ENCODE measurements at regions not wholly inside any gene's neighbourhood (a gene's known extent, or its start where the extent isn't known, plus 50 kb on each side); places are given as distances from the start of the nearest gene placed in this dataset.

DNA sequence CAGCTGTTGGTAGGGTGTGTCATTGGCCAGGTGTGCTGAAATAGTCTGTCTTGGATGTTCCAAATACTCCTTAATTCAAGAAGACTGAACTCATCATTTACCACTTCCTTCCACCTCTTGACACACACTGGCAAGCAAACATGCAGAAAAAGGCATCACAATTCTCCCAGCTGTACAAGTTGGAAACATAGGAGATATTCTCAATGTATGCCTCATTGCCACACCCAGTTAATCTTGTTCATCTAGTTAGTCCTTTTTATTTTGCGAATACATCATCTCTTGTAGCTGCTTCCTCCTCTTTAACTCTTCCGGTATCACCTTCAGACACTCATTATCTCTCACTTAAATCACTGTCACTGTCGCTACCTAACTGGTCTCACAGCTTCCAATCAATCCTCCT, 75.1 kb upstream of the GOT2 start:
- H3K27ac ChIP-seq (ENCODE audit: extremely low read length, insufficient read depth, low read length) = no peak overlapping the region
- intact Hi-C loops (cut with micrococcal nuclease; ENCODE audit: unreplicated experiment) = no loop called here

GRCh38 chr16:58807276-58807675, 73.2 kb upstream of the GOT2 start:
- FAIRE-seq (no peak), DNase-seq (ENCODE audit: low spot score) (no peak), ATAC-seq (no peak)
- intact Hi-C loops (cut with micrococcal nuclease; ENCODE audit: unreplicated experiment) (no loop called here), in situ Hi-C loops (cut with HindIII; ENCODE audit: extremely low pct_ligation_motif_present, low pct_unique_long_range_greater_than_20kb) (no loop called here)
- Histone ChIP-seq H3K27me3 (ENCODE audit: control insufficient read depth in 1 of 2, insufficient read depth in 2 of 2, low read length in 2 of 2) (no peaks in the 10 kb centered on the region; a peak in 3 of 5 replicates), H3K4me1 (ENCODE audit: insufficient read depth, low read length) (no peaks in the 10 kb centered on the region), H3K4me3 (replicated peaks in 1 of 3; ENCODE audit: insufficient read depth in 1 of 3, low read depth in 2 of 3, low read length in 3 of 3) (no peak overlapping the region), H4K20me1 (ENCODE audit: insufficient read depth, low read length) (no peaks in the 10 kb centered on the region), H3K27ac (ENCODE audit: extremely low read length, insufficient read depth, low read length) (no peak overlapping the region), H3K79me2 (ENCODE audit: insufficient read depth, low read length) (no peaks in the 10 kb centered on the region), H3K4me2 (ENCODE audit: low read depth, low read length) (no peak overlapping the region), H3K36me3 (replicated peaks in 1 of 2; ENCODE audit: control insufficient read depth in 1 of 2, insufficient read depth in 2 of 2, low read length in 2 of 2) (no peaks in the 10 kb centered on the region), H3K9ac (ENCODE audit: insufficient read depth, low read depth, low read length) (no peak overlapping the region), H2AFZ (ENCODE audit: low read length) (no peak overlapping the region), H3K9me3 (ENCODE audit: low read length) (no peaks in the 10 kb centered on the region)
- ChIA-PET POLR2A (no interaction called here), CTCF (ENCODE audit: low intra/inter-chr PET ratio, low total read pairs) (no interaction called here)
- BruUV-seq (replicated peaks) = no TSS peak
- TF ChIP-seq NFE2 (CRISPR knock-in tag; IDR thresholded peaks at IDR 0.05) (no peak), NCOA5 (CRISPR knock-in tag; IDR thresholded peaks at IDR 0.05) (no peak), MIER3 (CRISPR knock-in tag; IDR thresholded peaks at IDR 0.05; ENCODE audit: borderline replicate concordance) (no peak), HIC2 (CRISPR knock-in tag; IDR thresholded peaks at IDR 0.05; ENCODE audit: low read depth) (no peak), SRSF1 (optimal IDR thresholded peaks at IDR 0.05; ENCODE audit: low read depth, low read length) (no peak), NR0B2 (CRISPR knock-in tag; IDR thresholded peaks at IDR 0.05) (no peak), ETS1 (CRISPR knock-in tag; IDR thresholded peaks at IDR 0.05) (no peak), ZNF567 (CRISPR knock-in tag; IDR thresholded peaks at IDR 0.05; ENCODE audit: borderline replicate concordance) (no peak)
- TF ChIP-seq, protein P1, sequence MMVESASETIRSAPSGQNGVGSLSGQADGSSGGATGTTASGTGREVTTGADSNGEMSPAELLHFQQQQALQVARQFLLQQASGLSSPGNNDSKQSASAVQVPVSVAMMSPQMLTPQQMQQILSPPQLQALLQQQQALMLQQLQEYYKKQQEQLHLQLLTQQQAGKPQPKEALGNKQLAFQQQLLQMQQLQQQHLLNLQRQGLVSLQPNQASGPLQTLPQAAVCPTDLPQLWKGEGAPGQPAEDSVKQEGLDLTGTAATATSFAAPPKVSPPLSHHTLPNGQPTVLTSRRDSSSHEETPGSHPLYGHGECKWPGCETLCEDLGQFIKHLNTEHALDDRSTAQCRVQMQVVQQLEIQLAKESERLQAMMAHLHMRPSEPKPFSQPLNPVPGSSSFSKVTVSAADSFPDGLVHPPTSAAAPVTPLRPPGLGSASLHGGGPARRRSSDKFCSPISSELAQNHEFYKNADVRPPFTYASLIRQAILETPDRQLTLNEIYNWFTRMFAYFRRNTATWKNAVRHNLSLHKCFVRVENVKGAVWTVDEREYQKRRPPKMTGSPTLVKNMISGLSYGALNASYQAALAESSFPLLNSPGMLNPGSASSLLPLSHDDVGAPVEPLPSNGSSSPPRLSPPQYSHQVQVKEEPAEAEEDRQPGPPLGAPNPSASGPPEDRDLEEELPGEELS (CRISPR knock-in tag; IDR thresholded peaks at IDR 0.05) = no peak

More for the DNA sequence above, 75.1 kb upstream of the GOT2 start:
- BruUV-seq (replicated peaks) = no TSS peak
- FAIRE-seq (no peak), DNase-seq (ENCODE audit: low spot score) (no peak), ATAC-seq (no peak)
- no peaks in the 10 kb centered on the region; a peak in 2 of 5 replicates for H3K27me3 ChIP-seq (ENCODE audit: control insufficient read depth in 1 of 2, insufficient read depth in 2 of 2, low read length in 2 of 2)
- ChIA-PET POLR2A (no interaction called here), CTCF (ENCODE audit: low intra/inter-chr PET ratio, low total read pairs) (no interaction called here)
- no peaks in the 10 kb centered on the region for H3K9me3 ChIP-seq (ENCODE audit: low read length)
- in situ Hi-C loops (cut with HindIII; ENCODE audit: extremely low pct_ligation_motif_present, low pct_unique_long_range_greater_than_20kb) = no loop called here
- no peaks in the 10 kb centered on the region for H3K79me2 ChIP-seq (ENCODE audit: insufficient read depth, low read length)
- no peak overlapping the region for H3K4me2 ChIP-seq (ENCODE audit: low read depth, low read length)
- H3K36me3 ChIP-seq (replicated peaks in 1 of 2; ENCODE audit: control insufficient read depth in 1 of 2, insufficient read depth in 2 of 2, low read length in 2 of 2) = no peaks in the 10 kb centered on the region
- no peak overlapping the region for H3K9ac ChIP-seq (ENCODE audit: insufficient read depth, low read depth, low read length)
- H4K20me1 ChIP-seq (ENCODE audit: insufficient read depth, low read length) = no peaks in the 10 kb centered on the region
- H3K4me3 ChIP-seq (replicated peaks in 1 of 3; ENCODE audit: insufficient read depth in 1 of 3, low read depth in 2 of 3, low read length in 3 of 3) = no peak overlapping the region
- TF ChIP-seq ZNF441 (CRISPR knock-in tag; IDR thresholded peaks at IDR 0.05; ENCODE audit: borderline replicate concordance) (no peak), GATAD1 (CRISPR knock-in tag; IDR thresholded peaks at IDR 0.05) (no peak)
- H2AFZ ChIP-seq (ENCODE audit: low read length) = no peak overlapping the region
- no peaks in the 10 kb centered on the region for H3K4me1 ChIP-seq (ENCODE audit: insufficient read depth, low read length)
- 36% methylated on average over 3 of the region's 3 CpGs for WGBS (ENCODE audit: low lambda C conversion rate)

Data from HepG2 (cell line).